HL-60 (cell line): ENCODE measurements at regions not wholly inside any gene's neighbourhood (a gene's known extent, or its start where the extent isn't known, plus 50 kb on each side); places are given as distances from the start of the nearest gene placed in this dataset.

Experiments used
- DNase-seq, 2 experiments: peaks; one replicate each; pipeline ENCODE4 v3.0.0-alpha.2; 2010 to 2020; ENCODE audit warnings: low read depth in 1 of 2, low spot score in 1 of 2
- H3K27ac ChIP-seq: fragments of 250-450 bp; sonication (Bioruptor Pico); replicated peaks from 2 replicates; pipeline ENCODE4 v1.5.1; 2020; ENCODE audit warnings: mild to moderate bottlenecking, moderate library complexity
- H3K27me3 ChIP-seq: fragments of 250-450 bp; sonication (Bioruptor Pico); 2 replicates; pipeline ENCODE4 v1.5.1; 2021; ENCODE audit warnings: mild to moderate bottlenecking, moderate library complexity; ENCODE audit not compliant: insufficient read depth, poor library complexity, severe bottlenecking
- H3K4me3 ChIP-seq: replicated peaks from 2 replicates; pipeline ENCODE4 v1.5.1; 2011; ENCODE audit warnings: mild to moderate bottlenecking, control low read depth, low read length; ENCODE audit not compliant: insufficient read depth
- CTCF ChIP-seq: IDR thresholded peaks from one replicate; pipeline ENCODE4 v1.5.1; 2011; ENCODE audit warnings: low read length, control low read depth, inconsistent platforms; ENCODE audit not compliant: insufficient read depth
- GABPA ChIP-seq: IDR thresholded peaks from 2 replicates; pipeline ENCODE4 v1.6.1; 2012; ENCODE audit warnings: low read depth
- POLR2AphosphoS5 ChIP-seq: IDR thresholded peaks from 2 replicates; pipeline ENCODE4 v1.6.1; 2012; ENCODE audit warnings: low read depth
- REST ChIP-seq: IDR thresholded peaks from 2 replicates; pipeline ENCODE4 v1.6.1; 2012; ENCODE audit warnings: low read depth; ENCODE audit not compliant: insufficient replicate concordance
- SPI1 ChIP-seq: IDR thresholded peaks from 2 replicates; pipeline ENCODE4 v1.6.1; 2012; ENCODE audit warnings: low read depth, mild to moderate bottlenecking, borderline replicate concordance

GRCh38 chr2:155815851-155816250 lies 516.7 kb downstream of the NR4A2 start:
- no peak for TF ChIP-seq POLR2AphosphoS5
- TF ChIP-seq GABPA: no peak
- TF ChIP-seq SPI1: no peak
- peak; percentile 16 for TF ChIP-seq CTCF
- TF ChIP-seq REST: no peak
- Histone ChIP-seq H3K4me3 (no peak overlapping the region), H3K27ac (no peak overlapping the region), H3K27me3 (no peaks in the 10 kb centered on the region)
- peak; percentile 36 to 37 for DNase-seq

- Histone ChIP-seq H3K4me3 (no peak overlapping the region), H3K27ac (no peak overlapping the region), H3K27me3 (no peaks in the 10 kb centered on the region)
- DNase-seq: no peak
- TF ChIP-seq POLR2AphosphoS5: no peak
- no peak for TF ChIP-seq GABPA
- TF ChIP-seq CTCF: no peak
- no peak for TF ChIP-seq SPI1
- TF ChIP-seq REST: no peak
Measured at GRCh38 chr2:155815275-155815674, 517.2 kb downstream of the NR4A2 start.

- Histone ChIP-seq H3K27ac (no peak overlapping the region), H3K4me3 (no peak overlapping the region), H3K27me3 (no peaks in the 10 kb centered on the region)
- no peak for DNase-seq
- TF ChIP-seq SPI1: no peak
- no peak for TF ChIP-seq REST
- TF ChIP-seq CTCF: no peak
- TF ChIP-seq GABPA: no peak
- no peak for TF ChIP-seq POLR2AphosphoS5
Measured at GRCh38 chr2:155810411-155810810, 522.1 kb downstream of the NR4A2 start.
